Fibroblast of mammary gland (primary cell): ENCODE measurements at regions not wholly inside any gene's neighbourhood (a gene's known extent, or its start where the extent isn't known, plus 50 kb on each side); places are given as distances from the start of the nearest gene placed in this dataset.
A peak's percentile ranks its signal among the peaks of the same experiment; 100 is the strongest.

Experiments
- DNase-seq: peaks from one replicate; pipeline ENCODE4 v3.0.0-alpha.2; 2010; ENCODE audit warnings: low read depth
- H3K4me3 ChIP-seq: 2 replicates; pipeline ENCODE4 v1.5.1; 2011; ENCODE audit warnings: low read depth, mild to moderate bottlenecking, low read length, moderate library complexity; ENCODE audit not compliant: control insufficient read depth
- TF ChIP-seq, protein P1 (sequence below): conservative IDR thresholded peaks from 2 replicates; pipeline ENCODE4 v1.5.1; 2011; ENCODE audit warnings: low read depth, low read length, inconsistent platforms; ENCODE audit not compliant: control insufficient read depth, insufficient read depth

DNA sequence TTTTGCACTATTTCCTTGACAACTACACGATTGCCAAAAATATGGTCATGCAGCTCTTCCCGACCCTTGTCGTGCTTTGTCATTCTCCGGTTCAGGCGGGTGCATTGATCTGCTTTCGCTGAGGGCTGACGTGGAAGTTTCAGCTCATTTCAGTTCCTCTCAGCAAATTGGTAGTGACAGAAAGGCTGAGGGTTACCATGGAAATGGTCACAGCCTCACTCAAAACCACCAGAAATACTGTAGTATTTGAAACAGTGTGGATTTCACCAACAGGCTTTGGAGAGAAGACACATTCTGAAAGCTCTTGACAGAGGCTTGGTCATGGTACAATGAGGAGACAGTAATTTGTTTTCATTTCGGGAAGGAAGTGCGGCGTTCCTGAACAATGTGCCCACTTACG lies 99.7 kb upstream of the EXOC2 start:
- TF ChIP-seq, protein P1, sequence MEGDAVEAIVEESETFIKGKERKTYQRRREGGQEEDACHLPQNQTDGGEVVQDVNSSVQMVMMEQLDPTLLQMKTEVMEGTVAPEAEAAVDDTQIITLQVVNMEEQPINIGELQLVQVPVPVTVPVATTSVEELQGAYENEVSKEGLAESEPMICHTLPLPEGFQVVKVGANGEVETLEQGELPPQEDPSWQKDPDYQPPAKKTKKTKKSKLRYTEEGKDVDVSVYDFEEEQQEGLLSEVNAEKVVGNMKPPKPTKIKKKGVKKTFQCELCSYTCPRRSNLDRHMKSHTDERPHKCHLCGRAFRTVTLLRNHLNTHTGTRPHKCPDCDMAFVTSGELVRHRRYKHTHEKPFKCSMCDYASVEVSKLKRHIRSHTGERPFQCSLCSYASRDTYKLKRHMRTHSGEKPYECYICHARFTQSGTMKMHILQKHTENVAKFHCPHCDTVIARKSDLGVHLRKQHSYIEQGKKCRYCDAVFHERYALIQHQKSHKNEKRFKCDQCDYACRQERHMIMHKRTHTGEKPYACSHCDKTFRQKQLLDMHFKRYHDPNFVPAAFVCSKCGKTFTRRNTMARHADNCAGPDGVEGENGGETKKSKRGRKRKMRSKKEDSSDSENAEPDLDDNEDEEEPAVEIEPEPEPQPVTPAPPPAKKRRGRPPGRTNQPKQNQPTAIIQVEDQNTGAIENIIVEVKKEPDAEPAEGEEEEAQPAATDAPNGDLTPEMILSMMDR: no peak
- no peak for DNase-seq
- H3K4me3 ChIP-seq: no peak overlapping the region

DNA sequence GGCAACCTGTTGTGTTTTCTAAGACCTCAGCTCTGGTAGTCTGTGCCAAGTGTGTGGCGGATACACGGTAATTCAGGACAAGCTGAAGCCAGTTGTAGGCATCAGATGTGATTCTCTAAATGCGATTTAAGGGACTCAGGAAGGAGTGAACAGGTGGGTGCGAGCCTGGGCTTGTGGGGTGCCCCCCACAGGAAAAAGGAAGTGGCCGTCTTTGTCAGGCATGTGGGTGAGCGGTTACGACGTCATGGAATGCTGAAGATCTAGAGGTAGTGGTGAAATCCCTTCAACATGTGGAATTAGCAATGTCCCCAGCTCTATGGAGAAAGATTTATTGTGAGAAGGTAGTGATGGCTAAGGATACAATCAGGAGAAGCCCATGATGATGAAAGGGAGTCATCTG lies 95.1 kb upstream of the EXOC2 start:
- H3K4me3 ChIP-seq: no peak overlapping the region
- TF ChIP-seq, protein P1: no peak
- DNase-seq: no peak

DNA sequence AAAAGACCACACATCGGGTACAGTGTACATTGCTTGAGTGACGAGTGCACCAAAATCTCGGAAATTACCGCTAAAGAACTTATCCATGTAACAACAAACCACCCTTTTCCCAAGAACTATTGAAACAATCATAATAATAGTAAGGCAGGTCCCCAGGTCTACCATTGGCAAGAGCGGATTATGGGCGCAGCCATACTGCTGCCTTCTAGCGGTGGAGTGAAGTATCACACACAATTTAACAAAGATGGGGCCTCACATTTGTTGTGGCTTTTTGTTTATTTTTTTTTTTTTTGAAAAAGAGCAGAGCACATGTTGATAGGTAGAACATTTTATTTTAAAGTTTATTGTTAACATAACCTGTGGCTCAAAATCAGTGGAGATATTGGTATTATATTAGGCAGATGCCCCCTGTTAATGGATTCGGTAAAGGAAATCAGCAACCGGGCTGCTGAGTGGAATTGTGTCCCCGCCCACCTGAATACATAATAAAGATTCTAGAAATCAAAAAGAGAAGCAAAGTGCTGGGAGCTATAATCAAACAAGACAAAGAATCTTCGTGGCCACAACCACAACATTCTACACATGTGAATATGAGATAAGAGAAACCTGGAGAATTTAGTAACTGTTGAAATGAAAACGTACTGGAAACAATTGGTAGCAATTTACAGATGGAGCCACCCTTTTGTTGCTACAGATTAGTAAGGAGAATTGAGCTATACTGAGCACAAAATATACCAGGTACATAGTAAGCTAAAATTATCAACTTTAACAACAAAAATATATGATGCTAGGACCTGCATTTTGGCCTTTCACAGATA lies 94.2 kb upstream of the EXOC2 start:
- no peak overlapping the region for H3K4me3 ChIP-seq
- TF ChIP-seq, protein P1: peak; percentile 58
- peak; percentile 10 for DNase-seq

DNA sequence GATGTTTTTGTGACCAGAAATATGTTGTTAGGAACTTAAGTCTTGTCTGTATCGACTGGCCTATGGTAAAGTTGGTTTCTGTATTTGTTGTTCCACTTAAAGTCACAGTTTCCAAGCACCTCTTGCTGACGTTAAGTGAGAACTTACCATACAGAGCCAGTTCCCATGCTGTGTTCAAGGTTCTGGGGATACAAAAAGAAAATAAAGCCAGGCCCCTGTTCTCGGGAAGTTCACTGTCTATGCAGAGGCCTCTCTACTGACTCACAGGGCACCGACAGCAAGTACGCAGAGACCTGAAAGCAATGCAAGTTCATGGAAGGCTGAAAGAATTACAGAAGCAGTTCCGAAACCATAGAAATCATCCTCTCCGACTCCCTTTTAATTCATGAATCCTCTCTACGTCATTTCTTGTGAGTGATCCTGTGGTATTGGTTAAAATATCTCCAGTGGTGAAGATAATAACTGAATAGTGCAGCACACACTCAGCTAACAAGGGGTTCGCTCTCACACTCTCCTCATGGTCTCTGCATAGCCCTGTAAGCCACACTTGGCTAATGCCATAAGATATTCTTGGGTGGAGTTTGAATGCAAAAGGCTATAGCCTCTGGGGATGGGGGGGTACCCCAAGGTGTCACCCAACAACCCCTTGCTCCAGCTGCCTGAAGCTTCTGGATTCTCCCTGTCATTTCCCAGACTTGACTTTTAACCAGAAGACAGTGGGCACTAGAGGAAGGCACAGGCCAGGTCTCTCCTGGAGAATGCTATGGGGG lies 91.2 kb upstream of the EXOC2 start:
- H3K4me3 ChIP-seq: no peak overlapping the region
- no peak for DNase-seq
- TF ChIP-seq, protein P1: no peak

DNA sequence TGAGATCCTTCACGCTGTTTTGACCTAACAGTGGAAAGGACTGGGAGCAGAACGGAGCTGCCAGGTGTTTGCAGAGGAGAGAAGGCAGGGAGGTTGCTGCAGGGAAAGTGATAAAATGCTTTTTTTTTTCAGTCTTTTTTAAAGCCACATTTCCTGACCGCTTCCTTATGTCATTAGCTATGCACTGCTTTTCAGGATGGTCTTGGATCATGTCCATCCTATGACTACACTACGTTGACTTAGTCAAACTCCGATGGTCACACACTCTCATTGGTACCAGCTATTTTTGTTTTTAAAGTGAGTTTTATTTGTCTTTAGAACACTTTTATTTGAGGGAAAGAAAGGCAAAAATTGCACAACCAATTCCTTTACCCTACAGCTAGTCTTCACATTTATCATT lies 89.2 kb upstream of the EXOC2 start:
- peak; percentile 4 for DNase-seq
- TF ChIP-seq, protein P1: no peak
- no peak overlapping the region for H3K4me3 ChIP-seq

DNA sequence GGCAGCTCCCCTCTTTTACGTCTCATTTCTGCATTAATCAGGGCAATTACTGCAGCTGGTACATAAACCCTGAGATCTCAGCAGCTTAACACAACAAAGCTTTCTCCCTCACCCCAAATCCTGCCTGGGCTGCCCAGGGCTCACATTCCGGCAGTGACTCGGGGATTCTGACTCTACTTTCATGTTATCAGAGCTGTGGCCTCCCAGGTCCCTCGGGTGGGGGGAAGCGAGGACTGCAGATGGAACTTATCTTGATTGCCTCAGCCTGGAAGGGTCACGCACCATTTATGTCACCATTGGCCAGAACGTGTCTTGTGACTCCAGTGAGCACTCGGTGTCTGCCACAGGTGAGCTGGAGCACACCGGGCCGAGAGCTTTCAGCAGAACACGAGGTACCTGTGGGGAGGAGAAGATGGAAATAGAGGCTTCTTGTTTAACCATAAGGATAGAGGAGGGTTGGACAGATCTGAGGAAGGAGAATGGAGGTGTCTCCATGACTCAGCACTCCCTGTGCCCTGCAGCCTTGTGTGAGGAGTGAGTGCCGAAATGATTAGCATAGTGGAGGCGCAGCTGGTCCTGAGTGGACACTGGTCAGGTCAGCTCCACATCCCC lies 88.5 kb upstream of the EXOC2 start:
- H3K4me3 ChIP-seq: no peak overlapping the region
- no peak for DNase-seq
- TF ChIP-seq, protein P1: no peak
